H9 (cell line): ENCODE measurements at regions not wholly inside any gene's neighbourhood (a gene's known extent, or its start where the extent isn't known, plus 50 kb on each side); places are given as distances from the start of the nearest gene placed in this dataset.

Experiments used
- DNase-seq: peaks from one replicate; pipeline ENCODE4 v3.0.0-alpha.2; 2017
- H2AFZ ChIP-seq: one replicate; pipeline ENCODE4 v1.6.1; 2013; ENCODE audit warnings: mild to moderate bottlenecking, low read length, control low read depth, moderate library complexity
- H2AK5ac ChIP-seq: 2 replicates; pipeline ENCODE4 v1.6.1; 2013; ENCODE audit warnings: low read length, control low read depth, mixed read lengths; ENCODE audit not compliant: insufficient read length
- H2BK120ac ChIP-seq: one replicate; pipeline ENCODE4 v1.6.1; 2013; ENCODE audit warnings: low read depth, mild to moderate bottlenecking, low read length, control low read depth, inconsistent platforms; ENCODE audit not compliant: poor library complexity, severe bottlenecking
- H2BK12ac ChIP-seq: 2 replicates; pipeline ENCODE4 v1.6.1; 2013; ENCODE audit warnings: low read length, control low read depth, mixed read lengths, low read depth; ENCODE audit not compliant: insufficient read length
- H2BK15ac ChIP-seq: 2 replicates; pipeline ENCODE4 v1.6.1; 2013; ENCODE audit warnings: low read depth, low read length, control low read depth
- H2BK20ac ChIP-seq: one replicate; pipeline ENCODE4 v1.6.1; 2013; ENCODE audit warnings: low read depth, mild to moderate bottlenecking, low read length, control low read depth, inconsistent platforms; ENCODE audit not compliant: poor library complexity, severe bottlenecking
- H2BK5ac ChIP-seq: 2 replicates; pipeline ENCODE4 v1.6.1; 2013; ENCODE audit warnings: low read length, control low read depth, mixed read lengths; ENCODE audit not compliant: insufficient read length
- H3K14ac ChIP-seq: 2 replicates; pipeline ENCODE4 v1.6.1; 2013; ENCODE audit warnings: low read length, control low read depth; ENCODE audit not compliant: insufficient read depth
- H3K18ac ChIP-seq: 2 replicates; pipeline ENCODE4 v1.6.1; 2013; ENCODE audit warnings: low read depth, mild to moderate bottlenecking, mixed read lengths, low read length, control low read depth; ENCODE audit not compliant: insufficient read length
- H3K23ac ChIP-seq: 2 replicates; pipeline ENCODE4 v1.6.1; 2013; ENCODE audit warnings: low read length, control low read depth, mixed read lengths, low read depth; ENCODE audit not compliant: insufficient read length
- H3K23me2 ChIP-seq: 2 replicates; pipeline ENCODE4 v1.6.1; 2013; ENCODE audit warnings: low read depth, mild to moderate bottlenecking, mixed read lengths, low read length, control low read depth; ENCODE audit not compliant: insufficient read length, poor library complexity, severe bottlenecking
- H3K27ac ChIP-seq: 2 replicates; pipeline ENCODE4 v1.5.1; 2013; ENCODE audit warnings: low read length, control low read depth, mixed read lengths, low read depth; ENCODE audit not compliant: insufficient read length
- H3K27me3 ChIP-seq: 2 replicates; pipeline ENCODE4 v1.6.1; 2013; ENCODE audit warnings: low read length, control low read depth, inconsistent platforms; ENCODE audit not compliant: insufficient read depth
- H3K4ac ChIP-seq: 2 replicates; pipeline ENCODE4 v1.6.1; 2013; ENCODE audit warnings: low read depth, mild to moderate bottlenecking, control low read depth, inconsistent platforms, low read length, moderate library complexity
- H3K4me1 ChIP-seq: 2 replicates; pipeline ENCODE4 v1.6.1; 2013; ENCODE audit warnings: low read length, control low read depth, inconsistent platforms; ENCODE audit not compliant: insufficient read depth
- H3K4me2 ChIP-seq: 2 replicates; pipeline ENCODE4 v1.6.1; 2013; ENCODE audit warnings: low read length, control low read depth, mixed read lengths; ENCODE audit not compliant: insufficient read length, insufficient read depth
- H3K56ac ChIP-seq: 2 replicates; pipeline ENCODE4 v1.6.1; 2013; ENCODE audit warnings: low read depth, mild to moderate bottlenecking, mixed read lengths, low read length, control low read depth; ENCODE audit not compliant: insufficient read length
- H3K79me1 ChIP-seq: 2 replicates; pipeline ENCODE4 v1.6.1; 2013; ENCODE audit warnings: low read depth, mild to moderate bottlenecking, moderate library complexity, low read length, control low read depth, inconsistent platforms; ENCODE audit not compliant: insufficient read depth, poor library complexity, severe bottlenecking
- H3K79me2 ChIP-seq: 2 replicates; pipeline ENCODE4 v1.6.1; 2013; ENCODE audit warnings: low read length, control low read depth, inconsistent platforms; ENCODE audit not compliant: insufficient read depth
- H3K9ac ChIP-seq: 2 replicates; pipeline ENCODE4 v1.6.1; 2013; ENCODE audit warnings: low read length, control low read depth, mixed read lengths; ENCODE audit not compliant: insufficient read length; ENCODE audit errors: extremely low read depth
- H3K9me3 ChIP-seq: one replicate; pipeline ENCODE4 v1.6.1; 2013; ENCODE audit warnings: low read depth, low read length, inconsistent platforms; ENCODE audit not compliant: control insufficient read depth
- H3T11ph ChIP-seq: one replicate; pipeline ENCODE4 v1.6.1; 2013; ENCODE audit warnings: mild to moderate bottlenecking, low read length, control low read depth, inconsistent platforms
- H4K20me1 ChIP-seq: one replicate; pipeline ENCODE4 v1.6.1; 2013; ENCODE audit not compliant: control insufficient read depth, insufficient read length, insufficient read depth
- H4K5ac ChIP-seq: 2 replicates; pipeline ENCODE4 v1.6.1; 2013; ENCODE audit warnings: low read depth, mild to moderate bottlenecking, mixed read lengths, low read length, control low read depth; ENCODE audit not compliant: insufficient read length
- H4K8ac ChIP-seq: replicated peaks from 2 replicates; pipeline ENCODE4 v1.6.1; 2013; ENCODE audit warnings: low read length, control low read depth, mixed read lengths, low read depth; ENCODE audit not compliant: insufficient read length
- H4K91ac ChIP-seq: 2 replicates; pipeline ENCODE4 v1.6.1; 2013; ENCODE audit warnings: low read depth, mild to moderate bottlenecking, moderate library complexity, mixed read lengths, low read length, control low read depth; ENCODE audit not compliant: insufficient read length
- H3K27ac Mint-ChIP-seq, 3 experiments: 2 replicates in 2 of 3; 3 replicates in 1 of 3; pipeline ENCODE4 v1.8.0; 2020 to 2021; ENCODE audit warnings: mixed read lengths in 3 of 3, mild to moderate bottlenecking in 1 of 3, moderate library complexity in 1 of 3
- H3K27me3 Mint-ChIP-seq: 2 replicates; pipeline ENCODE4 v1.8.0; 2021; ENCODE audit warnings: low read depth, mild to moderate bottlenecking, moderate library complexity, mixed read lengths
- H3K36me3 Mint-ChIP-seq, 3 experiments: 2 replicates in 2 of 3; 3 replicates in 1 of 3; pipeline ENCODE4 v1.8.0; 2020 to 2021; ENCODE audit warnings: low read depth in 3 of 3, mixed read lengths in 3 of 3; ENCODE audit not compliant: insufficient read depth in 1 of 3
- H3K4me1 Mint-ChIP-seq, 2 experiments: 2 replicates each; pipeline ENCODE4 v1.8.0; 2020; ENCODE audit warnings: mixed read lengths in 2 of 2
- H3K4me3 Mint-ChIP-seq, 2 experiments: 2 replicates in 1 of 2; 3 replicates in 1 of 2; pipeline ENCODE4 v1.8.0; 2020 to 2021; ENCODE audit warnings: mild to moderate bottlenecking in 2 of 2, mixed read lengths in 2 of 2, moderate library complexity in 1 of 2
- H3K9me3 Mint-ChIP-seq, 2 experiments: 2 replicates in 1 of 2; 3 replicates in 1 of 2; pipeline ENCODE4 v1.8.0; 2020; ENCODE audit warnings: mild to moderate bottlenecking in 2 of 2, mixed read lengths in 2 of 2, moderate library complexity in 1 of 2
- CTCF ChIP-seq: fragments of 200-600 bp; sonication (generic); conservative IDR thresholded peaks from 3 replicates; pipeline ENCODE4 v1.8.0; 2021; ENCODE audit warnings: antibody characterized with exemption, mild to moderate bottlenecking
- WGBS: extraction: QIAGEN DNeasy Blood & Tissue Kit; methylation state at CpG from one replicate; pipeline ENCODE4 v1.1.7; 2013; ENCODE audit warnings: missing lambda C conversion rate, low lambda C conversion rate, mixed read lengths; ENCODE audit not compliant: insufficient read length; ENCODE audit errors: extremely low coverage; 5-methylcytosine and 5-hydroxymethylcytosine counted together

GRCh38 chr21:38714039-38714817 lies 91.5 kb upstream of the ETS2 start:
- peaks cover 0 to 6% (median 0%) of the 10 kb centered on the region in 3 experiments; a peak in 2 of 7 replicates for H3K36me3 Mint-ChIP-seq
- Histone ChIP-seq H3K4me2 (no peak overlapping the region), H3K9me3 (no peaks in the 10 kb centered on the region), H3K23ac (no peak overlapping the region), H2BK12ac (no peak overlapping the region), H3K23me2 (no peaks in the 10 kb centered on the region), H4K91ac (no peak overlapping the region), H2BK15ac (no peak overlapping the region), H2BK120ac (no peak overlapping the region), H3K18ac (no peak overlapping the region), H3K27me3 (no peaks in the 10 kb centered on the region), H2BK5ac (no peak overlapping the region), H3K14ac (no peak overlapping the region), H2AFZ (no peak overlapping the region), H3K4ac (no peak overlapping the region), H3K79me1 (no peaks in the 10 kb centered on the region), H4K5ac (no peak overlapping the region), H3K79me2 (no peaks in the 10 kb centered on the region), H3K4me1 (no peaks in the 10 kb centered on the region), H3K9ac (no peak overlapping the region), H2AK5ac (no peak overlapping the region), H3K27ac (no peak overlapping the region), H4K20me1 (no peaks in the 10 kb centered on the region), H4K8ac (no peak overlapping the region), H3K56ac (no peak overlapping the region), H3T11ph (no peak overlapping the region), H2BK20ac (no peak overlapping the region)
- H3K4me3 Mint-ChIP-seq: no peak overlapping the region
- H3K4me1 Mint-ChIP-seq: peaks cover 3 to 4% of the 10 kb centered on the region in 2 experiments
- whole genome bisulfite sequencing: no CpG with 5 or more reads among the region's 4 CpGs
- TF ChIP-seq CTCF: no peak
- no peak overlapping the region for H3K27ac Mint-ChIP-seq
- peaks cover 0 to 2% of the 10 kb centered on the region in 2 experiments; a peak in 1 of 5 replicates for H3K9me3 Mint-ChIP-seq
- H3K27me3 Mint-ChIP-seq: no peaks in the 10 kb centered on the region
- DNase-seq: no peak
